HEK293T (cell line): ENCODE measurements at regions not wholly inside any gene's neighbourhood (a gene's known extent, or its start where the extent isn't known, plus 50 kb on each side); places are given as distances from the start of the nearest gene placed in this dataset.

Source experiments
- CTCF ChIA-PET: fragments of 350-600 bp; formaldehyde crosslinking; extraction: SDS; loops from one replicate; lab custom pipeline; 2021; ENCODE audit warnings: antibody characterized with exemption, inconsistent platforms; lab: Yijun Ruan, JAX
- POLR2A ChIA-PET: fragments of 350-600 bp; formaldehyde crosslinking; extraction: SDS; loops from one replicate; lab custom pipeline; 2020; ENCODE audit warnings: antibody characterized with exemption, inconsistent platforms; lab: Yijun Ruan, JAX
- DNase-seq: peaks from one replicate; pipeline ENCODE4 v3.0.0; 2012; ENCODE audit warnings: mixed read lengths; ENCODE audit errors: extremely low spot score
- ARNT ChIP-seq: fragments of 450-650 bp; IDR thresholded peaks from 2 replicates; pipeline ENCODE4 v1.6.1; 2017; ENCODE audit warnings: mild to moderate bottlenecking
- BHLHE40 ChIP-seq: fragments of 450-650 bp; IDR thresholded peaks from 2 replicates; pipeline ENCODE4 v1.6.1; 2016; ENCODE audit warnings: mild to moderate bottlenecking, moderate library complexity, borderline replicate concordance
- CTBP1 ChIP-seq: fragments of 450-650 bp; IDR thresholded peaks from 2 replicates; pipeline ENCODE4 v1.6.1; 2016; ENCODE audit warnings: borderline replicate concordance
- ELF4 ChIP-seq: fragments of 450-650 bp; IDR thresholded peaks from 2 replicates; pipeline ENCODE4 v1.6.1; 2017; ENCODE audit warnings: antibody characterized with exemption
- FOXA1 ChIP-seq: fragments of 450-650 bp; IDR thresholded peaks from 2 replicates; pipeline ENCODE4 v1.6.1; 2016; ENCODE audit warnings: mild to moderate bottlenecking
- FOXK2 ChIP-seq: fragments of 450-650 bp; IDR thresholded peaks from 2 replicates; pipeline ENCODE4 v1.6.1; 2016; ENCODE audit warnings: mild to moderate bottlenecking
- FOXM1 ChIP-seq: fragments of 450-650 bp; IDR thresholded peaks from 2 replicates; pipeline ENCODE4 v1.6.1; 2017; ENCODE audit warnings: mild to moderate bottlenecking, borderline replicate concordance
- HDGF ChIP-seq: fragments of 450-650 bp; IDR thresholded peaks from 2 replicates; pipeline ENCODE4 v1.6.1; 2017; ENCODE audit warnings: antibody characterized with exemption, borderline replicate concordance
- L3MBTL2 ChIP-seq: fragments of 450-650 bp; conservative IDR thresholded peaks from 2 replicates; pipeline ENCODE4 v1.6.1; 2016; ENCODE audit warnings: mild to moderate bottlenecking
- LEF1 ChIP-seq: fragments of 450-650 bp; IDR thresholded peaks from 2 replicates; pipeline ENCODE4 v1.6.1; 2017; ENCODE audit warnings: mild to moderate bottlenecking, borderline replicate concordance
- NFRKB ChIP-seq: fragments of 450-650 bp; IDR thresholded peaks from 2 replicates; pipeline ENCODE4 v1.6.1; 2016; ENCODE audit warnings: mild to moderate bottlenecking, moderate library complexity
- PKNOX1 ChIP-seq: fragments of 450-650 bp; IDR thresholded peaks from 2 replicates; pipeline ENCODE4 v1.6.1; 2016
- SP1 ChIP-seq: fragments of 450-650 bp; IDR thresholded peaks from 2 replicates; pipeline ENCODE4 v1.6.1; 2017
- SUZ12 ChIP-seq: fragments of 450-650 bp; IDR thresholded peaks from 2 replicates; pipeline ENCODE4 v1.6.1; 2016; ENCODE audit warnings: mild to moderate bottlenecking
- TARDBP ChIP-seq: fragments of 450-650 bp; IDR thresholded peaks from 2 replicates; pipeline ENCODE4 v1.6.1; 2016
- ZNF384 ChIP-seq: fragments of 450-650 bp; IDR thresholded peaks from 2 replicates; pipeline ENCODE4 v1.6.1; 2016

GRCh38 chr15:56519000-56519399, 54.1 kb upstream of the MNS1 start:
- no peak for DNase-seq
- POLR2A ChIA-PET: no interaction called here
- CTCF ChIA-PET: no interaction called here
- no peak for TF ChIP-seq ARNT
- no peak for TF ChIP-seq CTBP1
- TF ChIP-seq ELF4: no peak
- TF ChIP-seq SP1: no peak
- no peak for TF ChIP-seq HDGF
- no peak for TF ChIP-seq FOXM1
- no peak for TF ChIP-seq FOXA1
- TF ChIP-seq L3MBTL2: no peak
- TF ChIP-seq BHLHE40: no peak
- no peak for TF ChIP-seq FOXK2
- no peak for TF ChIP-seq ZNF384
- no peak for TF ChIP-seq TARDBP
- TF ChIP-seq LEF1: no peak
- TF ChIP-seq PKNOX1: no peak
- no peak for TF ChIP-seq NFRKB
- no peak for TF ChIP-seq SUZ12
